COLO829 (cell line): ENCODE measurements at regions not wholly inside any gene's neighbourhood (a gene's known extent, or its start where the extent isn't known, plus 50 kb on each side); places are given as distances from the start of the nearest gene placed in this dataset.
A peak's percentile ranks its signal among the peaks of the same experiment; 100 is the strongest.
"Not testable (repeated sequence)": the region's sequence is repeated elsewhere in the genome, so short reads cannot be mapped to it uniquely, and the experiment has no call there.

Experiments
- DNase-seq: peaks from one replicate; pipeline ENCODE4 v3.0.0; 2012; ENCODE audit warnings: low spot score

GRCh38 chr11:25766332-25767015 lies 565.5 kb upstream of the ANO3 start:
- no peak for DNase-seq

- DNase-seq = peak; percentile 26
These were observed 562.6 kb upstream of the ANO3 start for GRCh38 chr11:25769287-25769686.

- DNase-seq = no peak
These were observed 560.3 kb upstream of the ANO3 start for GRCh38 chr11:25771605-25772004.

- no peak for DNase-seq
These were observed 556.3 kb upstream of the ANO3 start for GRCh38 chr11:25775603-25776002.

- no peak for DNase-seq
These were observed 555.7 kb upstream of the ANO3 start for GRCh38 chr11:25776238-25776637.

GRCh38 chr11:25777343-25777742 lies 554.6 kb upstream of the ANO3 start:
- DNase-seq = no peak

- no peak for DNase-seq
These were observed 552.9 kb upstream of the ANO3 start for GRCh38 chr11:25779033-25779432.

GRCh38 chr11:25787416-25787815 lies 544.5 kb upstream of the ANO3 start:
- DNase-seq = no peak

- no peak for DNase-seq
These were observed 541.5 kb upstream of the ANO3 start for GRCh38 chr11:25790396-25790795.

- no peak for DNase-seq
These were observed 538.3 kb upstream of the ANO3 start for GRCh38 chr11:25793637-25794036.

GRCh38 chr11:25794804-25795203 lies 537.1 kb upstream of the ANO3 start:
- DNase-seq = no peak

GRCh38 chr11:25816411-25816810 lies 515.5 kb upstream of the ANO3 start:
- no peak for DNase-seq

GRCh38 chr11:25824688-25825087 lies 507.2 kb upstream of the ANO3 start:
- DNase-seq = no peak

- not testable (repeated sequence) for DNase-seq
These were observed 500.4 kb upstream of the ANO3 start for GRCh38 chr11:25831485-25831884.

- DNase-seq = peak; percentile 62
These were observed 492.9 kb upstream of the ANO3 start for GRCh38 chr11:25838918-25839625.

- no peak for DNase-seq
These were observed 487.1 kb upstream of the ANO3 start for GRCh38 chr11:25844811-25845210.

GRCh38 chr11:25855916-25856315 lies 476.0 kb upstream of the ANO3 start:
- DNase-seq = no peak

GRCh38 chr11:25859776-25860175 lies 472.2 kb upstream of the ANO3 start:
- no peak for DNase-seq

GRCh38 chr11:25860677-25861450 lies 471.1 kb upstream of the ANO3 start:
- no peak for DNase-seq

GRCh38 chr11:25862159-25862558 lies 469.8 kb upstream of the ANO3 start:
- DNase-seq = no peak

GRCh38 chr11:25863986-25864385 lies 467.9 kb upstream of the ANO3 start:
- DNase-seq = no peak

- no peak for DNase-seq
These were observed 455.4 kb upstream of the ANO3 start for GRCh38 chr11:25876456-25876965.

GRCh38 chr11:25886036-25886435 lies 445.9 kb upstream of the ANO3 start:
- DNase-seq = no peak
